HG02970 (cell line): ENCODE measurements at regions not wholly inside any gene's neighbourhood (a gene's known extent, or its start where the extent isn't known, plus 50 kb on each side); places are given as distances from the start of the nearest gene placed in this dataset.

Source experiments
- ATAC-seq: cut with Tn5 transposase; IDR thresholded peaks from one replicate; pipeline ENCODE4 v1.9.1; 2021; ENCODE audit warnings: mild to moderate bottlenecking, moderate library complexity, moderate number of reproducible peaks; ENCODE audit not compliant: unreplicated experiment, low FRiP score

DNA sequence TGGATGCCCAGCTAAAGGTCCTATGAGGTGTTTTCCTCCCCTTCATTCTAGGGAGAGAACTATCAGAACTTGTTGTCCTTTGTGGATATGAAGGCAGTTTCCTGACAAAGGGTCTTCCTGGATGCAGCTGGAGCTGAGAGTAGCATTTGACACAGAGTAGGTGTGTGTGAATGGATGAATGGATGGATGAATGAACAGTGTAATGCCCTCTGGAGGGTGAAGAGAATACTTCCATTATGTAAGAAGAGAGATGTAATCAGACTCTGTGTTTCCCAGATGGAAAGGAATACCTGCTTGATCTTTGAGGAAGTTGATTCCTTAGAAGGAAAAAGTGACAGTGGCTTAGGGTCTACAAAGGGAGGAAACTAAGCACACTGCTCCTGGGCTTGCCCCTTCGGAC is 55.4 kb upstream of the AADAT start:
- ATAC-seq: no peak

DNA sequence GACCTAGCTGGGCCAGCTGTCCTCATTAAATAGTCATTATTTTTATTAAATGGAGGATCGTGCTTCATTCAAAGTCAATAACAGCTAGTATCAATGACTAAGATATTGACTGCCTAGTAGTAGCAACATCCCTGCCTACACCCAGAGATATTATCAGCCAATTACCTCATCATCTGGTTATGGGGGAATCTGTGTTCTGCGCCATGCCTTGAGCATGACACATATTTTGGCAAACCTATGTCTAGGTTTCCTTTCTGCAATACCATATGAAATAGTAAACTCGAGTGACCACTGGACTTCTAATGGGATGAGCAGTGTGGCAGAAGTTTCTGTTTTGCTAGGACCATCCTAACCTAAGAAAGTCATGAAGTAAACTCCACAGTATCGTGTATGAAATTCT is 50.0 kb upstream of the AADAT start:
- ATAC-seq: no peak
